ENCODE measurements at regions not wholly inside any gene's neighbourhood (a gene's known extent, or its start where the extent isn't known, plus 50 kb on each side); places are given as distances from the start of the nearest gene placed in this dataset.

DNA sequence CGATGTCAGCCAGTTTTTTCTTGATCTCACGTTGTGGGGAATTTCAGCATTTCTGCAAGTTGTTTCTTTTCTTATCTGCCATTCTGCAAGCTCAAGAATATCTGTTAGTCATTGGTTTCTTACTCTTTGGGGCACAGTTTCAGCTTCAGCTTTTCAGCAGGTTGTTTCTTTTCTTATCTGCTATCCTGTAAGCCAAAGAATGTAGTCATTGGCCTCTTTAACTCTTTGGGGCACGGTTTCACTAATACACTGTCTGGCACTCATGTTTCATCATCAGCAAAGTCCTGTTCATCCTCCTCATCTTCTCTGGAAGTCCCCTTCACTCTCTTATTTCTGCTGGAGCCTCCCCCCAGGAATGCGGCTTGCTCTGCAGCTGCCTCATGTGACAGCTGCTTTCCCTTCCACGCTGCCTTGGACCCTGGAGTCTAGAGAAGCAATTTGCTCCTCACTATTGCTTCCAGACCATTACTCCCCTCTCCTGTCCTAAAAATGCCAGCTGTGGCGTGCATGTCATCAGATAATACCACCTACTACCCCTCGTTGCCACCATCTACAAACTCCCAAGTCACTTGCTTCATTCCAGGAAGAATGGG lies 67.0 kb upstream of the CACNA1E start:
- TF ChIP-seq CTCF (IDR thresholded peaks at IDR 0.05; ENCODE audit: extremely low read depth, missing control alignments), result no peak

DNA sequence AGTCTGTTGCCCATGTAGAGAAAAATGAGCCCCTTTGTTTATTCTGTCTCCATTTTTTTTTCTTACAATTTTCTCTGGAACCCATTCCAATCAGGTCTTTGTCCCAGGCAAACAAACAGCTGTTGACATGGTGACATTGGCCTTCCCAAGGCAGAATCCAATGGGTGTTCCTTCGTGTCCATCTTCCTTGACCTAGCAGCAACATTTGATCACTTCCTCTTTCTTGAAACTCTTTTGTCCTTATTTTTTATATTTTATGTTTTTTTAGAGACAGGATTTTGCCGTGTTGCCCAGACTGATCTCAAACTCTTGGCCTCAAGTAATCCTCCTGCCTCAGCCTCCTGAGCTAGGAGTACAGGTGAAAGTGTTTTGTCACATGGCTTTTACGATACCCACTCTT lies 65.4 kb upstream of the CACNA1E start:
- DNase-seq (ENCODE audit: low spot score), result no peak
- no peak for TF ChIP-seq CTCF (IDR thresholded peaks at IDR 0.05; ENCODE audit: extremely low read depth, missing control alignments)

More for the DNA sequence above, 67.0 kb upstream of the CACNA1E start:
- DNase-seq (ENCODE audit: low spot score), result no peak

DNA sequence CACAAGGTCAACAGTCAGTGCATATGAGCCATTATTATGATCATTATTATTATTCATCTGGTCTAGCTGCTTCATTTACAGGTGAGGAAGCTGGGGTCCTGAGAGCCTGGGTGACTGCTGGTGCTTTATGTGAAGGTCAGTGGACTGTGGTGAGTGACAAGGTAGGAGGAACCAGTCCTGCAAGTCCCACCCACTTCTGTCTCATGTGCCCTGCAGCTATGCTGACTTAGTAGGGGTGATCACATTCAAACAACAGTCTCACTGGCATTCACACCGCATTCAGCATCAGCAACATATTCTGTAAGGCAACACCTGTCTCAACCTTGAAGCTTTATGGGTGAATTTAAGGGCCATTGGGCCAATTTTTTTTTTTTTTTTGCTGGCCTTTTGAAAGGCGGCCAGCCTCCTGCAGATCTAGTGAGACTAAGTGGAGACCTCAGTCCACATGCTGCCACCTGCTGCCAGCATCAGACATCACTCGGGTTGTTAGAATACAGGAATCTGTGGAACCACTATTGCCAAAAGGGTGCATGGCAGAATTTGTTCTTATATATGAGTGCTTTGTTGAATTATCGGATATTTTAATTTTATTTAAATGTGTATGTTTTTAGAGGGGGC lies 59.9 kb upstream of the CACNA1E start:
- DNase-seq (ENCODE audit: low spot score), result peak; percentile 65
- TF ChIP-seq CTCF (IDR thresholded peaks at IDR 0.05; ENCODE audit: extremely low read depth, missing control alignments), result peak; percentile 5

- TF ChIP-seq CTCF (IDR thresholded peaks at IDR 0.05; ENCODE audit: extremely low read depth, missing control alignments), result peak; percentile 89
- peak; percentile 75 for DNase-seq (ENCODE audit: low spot score)
Observed at GRCh38 chr1:181424786-181425403, 58.4 kb upstream of the CACNA1E start.

GRCh38 chr1:181425566-181425965 lies 57.8 kb upstream of the CACNA1E start:
- no peak for DNase-seq (ENCODE audit: low spot score)
- TF ChIP-seq CTCF (IDR thresholded peaks at IDR 0.05; ENCODE audit: extremely low read depth, missing control alignments), result no peak

GRCh38 chr1:181429462-181429861 lies 53.9 kb upstream of the CACNA1E start:
- DNase-seq (ENCODE audit: low spot score), result no peak
- TF ChIP-seq CTCF (IDR thresholded peaks at IDR 0.05; ENCODE audit: extremely low read depth, missing control alignments), result no peak
